ENCODE measurements at regions not wholly inside any gene's neighbourhood (a gene's known extent, or its start where the extent isn't known, plus 50 kb on each side); places are given as distances from the start of the nearest gene placed in this dataset.
"Not testable (repeated sequence)": the region's sequence is repeated elsewhere in the genome, so short reads cannot be mapped to it uniquely, and the experiment has no call there.

DNA sequence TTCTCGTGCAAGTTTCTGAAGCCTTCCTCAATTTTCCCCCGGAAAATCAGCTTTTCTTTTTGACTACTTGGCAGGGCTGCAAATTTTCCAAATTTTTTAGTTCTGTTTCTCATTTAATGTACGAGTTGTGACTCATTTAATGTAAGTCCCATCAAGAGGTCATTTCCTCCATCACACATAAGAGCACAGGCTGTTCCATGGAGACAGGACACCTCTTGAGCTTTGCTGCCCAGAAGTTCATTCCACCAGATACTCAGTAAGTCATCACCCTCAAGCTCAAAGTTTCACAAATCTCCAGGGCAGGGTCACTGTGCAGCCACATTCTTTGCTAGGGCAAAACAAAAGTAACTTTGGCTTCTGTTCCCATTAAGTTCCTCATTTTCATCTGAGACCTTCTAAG, 101.5 kb upstream of the TEKT4 start:
- Histone ChIP-seq H3K9me3 (no peaks in the 10 kb centered on the region), H3K4me3 (no peak overlapping the region), H3K27me3 (no peaks in the 10 kb centered on the region), H3K36me3 (ENCODE audit: low read depth, missing control alignments) (no peaks in the 10 kb centered on the region), H3K4me1 (no peaks in the 10 kb centered on the region), H3K27ac (no peak overlapping the region)
- no peak for TF ChIP-seq POLR2A (IDR thresholded peaks at IDR 0.05)
- 77 to 80% methylated on average over 3 of the region's 3 CpGs for WGBS, 2 donors
- DNase-seq = no peak
- intact Hi-C loops (cut with DNase I; ENCODE audit: low total_unique reads) = no loop called here

GRCh38 chr2:94774851-94775250, 96.4 kb upstream of the TEKT4 start:
- TF ChIP-seq POLR2A (IDR thresholded peaks at IDR 0.05) (no peak), CTCF (IDR thresholded peaks at IDR 0.05) (no peak)
- Histone ChIP-seq H3K27ac (no peak overlapping the region), H3K4me1 (no peaks in the 10 kb centered on the region), H3K36me3 (ENCODE audit: low read depth, missing control alignments) (no peaks in the 10 kb centered on the region), H3K4me3 (no peak overlapping the region), H3K27me3 (no peaks in the 10 kb centered on the region), H3K9me3 (no peaks in the 10 kb centered on the region)
- DNase-seq = no peak
- intact Hi-C loops (cut with DNase I; ENCODE audit: low total_unique reads) = no loop called here

GRCh38 chr2:94776036-94776435, 95.2 kb upstream of the TEKT4 start:
- Histone ChIP-seq H3K4me1 (no peaks in the 10 kb centered on the region), H3K36me3 (ENCODE audit: low read depth, missing control alignments) (no peaks in the 10 kb centered on the region), H3K27me3 (no peaks in the 10 kb centered on the region), H3K4me3 (no peak overlapping the region), H3K9me3 (no peaks in the 10 kb centered on the region), H3K27ac (no peak overlapping the region)
- no peak for DNase-seq
- TF ChIP-seq POLR2A (IDR thresholded peaks at IDR 0.05) (no peak), CTCF (IDR thresholded peaks at IDR 0.05) (no peak)
- intact Hi-C loops (cut with DNase I; ENCODE audit: low total_unique reads) = no loop called here
- WGBS, 2 donors = 65% methylated on average over 2 of the region's 2 CpGs; no CpG with 5 or more reads in 1 of the 2 donors

DNA sequence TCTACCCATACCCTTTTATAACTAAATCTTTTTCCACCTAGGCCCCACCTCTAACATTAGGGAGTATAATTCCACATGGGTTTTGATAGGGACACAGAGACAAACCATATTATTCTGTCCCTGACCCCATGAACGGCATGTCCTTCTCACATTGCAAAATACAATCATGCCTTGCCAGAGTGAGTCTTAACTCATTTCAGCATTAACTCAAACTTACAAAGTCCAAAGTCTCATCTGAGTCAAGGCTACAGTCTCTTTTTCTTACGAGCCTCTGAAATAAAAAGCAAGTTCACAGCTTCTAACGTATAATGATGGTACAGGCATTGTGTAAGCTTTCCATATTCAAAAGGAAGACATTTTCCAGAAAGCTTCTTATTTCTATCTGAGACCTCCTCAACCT, 86.1 kb upstream of the TEKT4 start:
- WGBS, 2 donors = 59 to 74% methylated on average over 3 of the region's 3 CpGs
- H3K27ac ChIP-seq; H3K27me3 ChIP-seq; intact Hi-C loops (cut with DNase I; ENCODE audit: low total_unique reads); H3K36me3 ChIP-seq (ENCODE audit: low read depth, missing control alignments); DNase-seq; H3K9me3 ChIP-seq; H3K4me1 ChIP-seq; H3K4me3 ChIP-seq: not testable (repeated sequence)

- intact Hi-C loops (cut with DNase I; ENCODE audit: low total_unique reads); H3K27ac ChIP-seq: not testable (repeated sequence)
- 82 to 90% methylated on average over 5 of the region's 5 CpGs for WGBS, 2 donors
Measured at GRCh38 chr2:94786424-94786823, 84.8 kb upstream of the TEKT4 start.

DNA sequence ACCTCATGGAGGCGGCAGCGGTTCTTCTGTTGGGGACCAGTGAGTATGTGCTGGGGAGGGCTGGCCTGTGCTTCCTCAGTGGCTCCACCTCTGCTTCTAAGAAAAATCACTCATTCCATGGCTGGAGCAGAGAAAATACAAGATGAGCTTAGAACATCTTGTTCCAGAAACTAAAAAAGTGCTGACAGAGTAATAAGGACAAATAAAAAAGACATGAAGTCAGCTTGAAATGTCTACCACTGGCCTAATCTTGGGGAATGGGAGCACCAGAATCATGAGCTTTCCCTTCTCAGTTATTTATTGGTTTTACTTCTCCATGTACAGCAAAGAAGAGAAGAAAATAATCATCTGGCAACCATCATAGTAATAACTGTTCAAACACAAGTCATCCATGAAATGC, 81.1 kb upstream of the TEKT4 start:
- H3K27ac ChIP-seq; H3K27me3 ChIP-seq; intact Hi-C loops (cut with DNase I; ENCODE audit: low total_unique reads); DNase-seq; H3K4me3 ChIP-seq; H3K36me3 ChIP-seq (ENCODE audit: low read depth, missing control alignments); H3K4me1 ChIP-seq; H3K9me3 ChIP-seq: not testable (repeated sequence)
- WGBS, 2 donors = 77 to 86% methylated on average over 2 of the region's 2 CpGs

More at GRCh38 chr2:94786424-94786823, 84.8 kb upstream of the TEKT4 start:
- not testable (repeated sequence) for H3K4me1 ChIP-seq; H3K36me3 ChIP-seq (ENCODE audit: low read depth, missing control alignments); DNase-seq; H3K4me3 ChIP-seq; H3K9me3 ChIP-seq; H3K27me3 ChIP-seq

- H3K27ac ChIP-seq; H3K4me3 ChIP-seq; DNase-seq; H3K4me1 ChIP-seq; H3K9me3 ChIP-seq; H3K27me3 ChIP-seq; H3K36me3 ChIP-seq (ENCODE audit: low read depth, missing control alignments); intact Hi-C loops (cut with DNase I; ENCODE audit: low total_unique reads): not testable (repeated sequence)
- TF ChIP-seq CTCF (IDR thresholded peaks at IDR 0.05) = peak in 2 of 3 experiments; percentile 12 to 43
Measured at GRCh38 chr2:94797235-94797634, 74.0 kb upstream of the TEKT4 start.

Small RNA genes lying in the stretch of these regions (small RNA-seq; reads per million reads assigned to genes)
- gene CNN2P11 = 0 reads per million in 2 donors

Measured in testis (tissue), 2 donors.